ENCODE measurements at regions not wholly inside any gene's neighbourhood (a gene's known extent, or its start where the extent isn't known, plus 50 kb on each side); places are given as distances from the start of the nearest gene placed in this dataset.

GRCh38 chr6:148143771-148144170 is 198.9 kb upstream of the SASH1 start:
- no TSS peak for BruUV-seq (replicated peaks)

GRCh38 chr6:148144917-148145521 is 197.6 kb upstream of the SASH1 start:
- intact Hi-C loops (cut with micrococcal nuclease): loop anchor here (2.0 to 5.0 kb wide), 3 partner anchors 108 to 638 kb away; no protein-coding TSS in a partner anchor
- H3K36me3 ChIP-seq (ENCODE audit: low read depth, low read length): no peaks in the 10 kb centered on the region; the same call in 1 of the 2 replicates
- CTCF ChIA-PET: no interaction called here
- H3K79me2 ChIP-seq (ENCODE audit: low read length): no peaks in the 10 kb centered on the region
- H3K27me3 ChIP-seq (ENCODE audit: low read length): no peaks in the 10 kb centered on the region
- POLR2A ChIA-PET (ENCODE audit: unreplicated experiment): no interaction called here
- H3K4me2 ChIP-seq (ENCODE audit: low read length): peak overlapping the region; percentile 65
- H3K27ac ChIP-seq (ENCODE audit: low read length): no peak overlapping the region
- peak overlapping the region; percentile 50; the same call in 1 of the 2 replicates for H3K4me3 ChIP-seq (ENCODE audit: low read length)
- peaks cover 7% of the 10 kb centered on the region for H3F3A ChIP-seq (ENCODE audit: low read length, unreplicated experiment)
- no TSS peak for BruUV-seq (replicated peaks)
- H4K20me1 ChIP-seq (ENCODE audit: low read length): no peaks in the 10 kb centered on the region
- ATAC-seq (no peak), DNase-seq (peak; percentile 75)
- H3K9me2 ChIP-seq (replicated peaks; ENCODE audit: low read length): no peaks in the 10 kb centered on the region
- peak overlapping the region; percentile 77 for H2AFZ ChIP-seq (ENCODE audit: low read length)
- TF ChIP-seq EZH2phosphoT487 (IDR thresholded peaks at IDR 0.05; ENCODE audit: borderline replicate concordance, low read length) (no peak), CTCF (conservative IDR thresholded peaks at IDR 0.05; ENCODE audit: low read depth, low read length) (peak; percentile 80)
- no peaks in the 10 kb centered on the region for H3K9me3 ChIP-seq (ENCODE audit: low read length)
- H3K9ac ChIP-seq (ENCODE audit: low read length): peak overlapping the region; percentile 45
- H3K4me1 ChIP-seq (ENCODE audit: insufficient read depth, low read length): peaks cover 32% of the 10 kb centered on the region

More at GRCh38 chr6:148143771-148144170, 198.9 kb upstream of the SASH1 start:
- DNase-seq (no peak), ATAC-seq (no peak)
- ChIA-PET POLR2A (ENCODE audit: unreplicated experiment) (no interaction called here), CTCF (interaction anchor here (0.5 kb wide), 1 partner anchor 142 kb away, joined by 4 read pairs; no protein-coding TSS in a partner anchor)
- H3K27me3 ChIP-seq (ENCODE audit: low read length): no peaks in the 10 kb centered on the region
- H3K36me3 ChIP-seq (ENCODE audit: low read depth, low read length): no peaks in the 10 kb centered on the region; the same call in 1 of the 2 replicates
- no peaks in the 10 kb centered on the region for H3K9me2 ChIP-seq (replicated peaks; ENCODE audit: low read length)
- H3K79me2 ChIP-seq (ENCODE audit: low read length): no peaks in the 10 kb centered on the region
- no peak overlapping the region for H3K4me2 ChIP-seq (ENCODE audit: low read length)
- no peak overlapping the region for H3K9ac ChIP-seq (ENCODE audit: low read length)
- no peak overlapping the region for H3K27ac ChIP-seq (ENCODE audit: low read length)
- no peaks in the 10 kb centered on the region for H3K9me3 ChIP-seq (ENCODE audit: low read length)
- H2AFZ ChIP-seq (ENCODE audit: low read length): no peak overlapping the region
- no peak overlapping the region for H3K4me3 ChIP-seq (ENCODE audit: low read length)
- H4K20me1 ChIP-seq (ENCODE audit: low read length): no peaks in the 10 kb centered on the region
- TF ChIP-seq EZH2phosphoT487 (IDR thresholded peaks at IDR 0.05; ENCODE audit: borderline replicate concordance, low read length) (no peak), CTCF (conservative IDR thresholded peaks at IDR 0.05; ENCODE audit: low read depth, low read length) (no peak), EZH2 (IDR thresholded peaks at IDR 0.05; ENCODE audit: low read length, unreplicated experiment) (no peak)
- peaks cover 7% of the 10 kb centered on the region for H3F3A ChIP-seq (ENCODE audit: low read length, unreplicated experiment)
- intact Hi-C loops (cut with micrococcal nuclease): loop anchor here (2.0 kb wide), 1 partner anchor 637 kb away; no protein-coding TSS in a partner anchor
- peaks cover 34% of the 10 kb centered on the region for H3K4me1 ChIP-seq (ENCODE audit: insufficient read depth, low read length)

Measured in PC-3 (cell line).